Right lobe of liver (tissue), 4 donors: ENCODE measurements at regions not wholly inside any gene's neighbourhood (a gene's known extent, or its start where the extent isn't known, plus 50 kb on each side); places are given as distances from the start of the nearest gene placed in this dataset.

Experiments used
- CTCF ChIP-seq, 4 donors: fragments of 200-600 bp in 3 of 4; fragments of 450-650 bp in 1 of 4; IDR thresholded peaks; one replicate each; pipeline versions ENCODE4 v1.5.1 to v1.8.0; 2016 to 2022; ENCODE audit warnings: antibody characterized with exemption in 4 of 4, mild to moderate bottlenecking in 2 of 4
- POLR2A ChIP-seq: fragments of 450-650 bp; IDR thresholded peaks from one replicate; pipeline ENCODE4 v1.6.1; 2017; ENCODE audit warnings: antibody characterized with exemption, mild to moderate bottlenecking
- donor health status: DM: no; HTN: no; CAD: no.
- donor health status: DM: no; HTN: no; CAD: no.
- donor health status: DM: no; HTN: yes; CAD: no.

GRCh38 chr6:49339096-49339495 is 124.0 kb downstream of the MMUT start:
- TF ChIP-seq POLR2A (no peak), CTCF (IDR thresholded peaks at IDR 0.05) (no peak)
